Stimulated activated naive CD8-positive, alpha-beta T cell treated with anti-CD3 and anti-CD28 coated beads, Interleukin-15, Interleukin-2, amounts not matched to agents 100 ng/mL and 50 ng/mL, for 24 hours (primary cell): ENCODE measurements at regions not wholly inside any gene's neighbourhood (a gene's known extent, or its start where the extent isn't known, plus 50 kb on each side); places are given as distances from the start of the nearest gene placed in this dataset.

Experiments
- H3K27ac Mint-ChIP-seq: one replicate; pipeline ENCODE4 v1.8.0; 2021; ENCODE audit warnings: mild to moderate bottlenecking, mixed read lengths
- H3K27me3 Mint-ChIP-seq: one replicate; pipeline ENCODE4 v1.8.0; 2021; ENCODE audit warnings: mixed read lengths
- H3K36me3 Mint-ChIP-seq: one replicate; pipeline ENCODE4 v1.8.0; 2021; ENCODE audit warnings: low read depth, mixed read lengths
- H3K4me1 Mint-ChIP-seq: one replicate; pipeline ENCODE4 v1.8.0; 2021; ENCODE audit warnings: low read depth, mixed read lengths
- H3K4me3 Mint-ChIP-seq: one replicate; pipeline ENCODE4 v1.8.0; 2021; ENCODE audit warnings: mild to moderate bottlenecking, mixed read lengths
- H3K9me3 Mint-ChIP-seq: one replicate; pipeline ENCODE4 v1.8.0; 2021; ENCODE audit warnings: mixed read lengths

DNA sequence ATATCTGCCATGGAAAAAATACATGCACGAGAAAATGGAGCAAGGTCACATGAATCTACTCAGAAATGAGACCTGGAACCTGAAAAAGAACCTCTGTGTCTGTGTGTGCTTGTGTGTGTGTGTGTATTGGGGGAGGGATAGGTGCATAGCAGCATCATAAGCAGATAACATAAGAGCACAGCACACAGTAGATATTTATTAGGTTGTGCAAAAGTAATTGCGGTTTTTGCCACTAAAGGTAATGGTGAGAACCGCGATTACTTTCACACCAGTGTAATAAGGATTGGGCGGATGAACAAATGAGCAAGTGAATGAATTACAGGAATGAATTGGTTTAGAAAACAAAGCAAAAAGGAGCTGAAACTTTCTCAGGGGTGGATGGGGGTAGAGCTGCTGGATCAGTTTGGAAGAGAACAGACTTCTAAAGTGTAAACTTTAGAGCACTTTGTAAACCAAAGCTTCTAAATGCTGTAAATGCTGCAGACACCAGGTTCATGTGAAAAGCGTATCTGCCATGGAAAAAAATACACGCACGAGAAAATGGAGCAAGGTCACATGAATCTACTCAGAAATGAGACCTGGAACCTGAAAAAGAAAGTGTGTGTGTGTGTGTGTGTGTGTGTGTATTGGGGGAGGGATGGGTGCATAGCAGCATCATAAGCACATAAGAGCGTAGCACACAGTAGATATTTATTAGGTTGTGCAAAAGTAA is 156.9 kb downstream of the TOMM20 start:
- peaks cover 77% of the 10 kb centered on the region for H3K4me1 Mint-ChIP-seq
- H3K36me3 Mint-ChIP-seq = no peaks in the 10 kb centered on the region
- peak overlapping the region; percentile 22 for H3K4me3 Mint-ChIP-seq
- H3K27ac Mint-ChIP-seq = peak overlapping the region; percentile 67
- no peaks in the 10 kb centered on the region for H3K27me3 Mint-ChIP-seq
- H3K9me3 Mint-ChIP-seq = no peaks in the 10 kb centered on the region

DNA sequence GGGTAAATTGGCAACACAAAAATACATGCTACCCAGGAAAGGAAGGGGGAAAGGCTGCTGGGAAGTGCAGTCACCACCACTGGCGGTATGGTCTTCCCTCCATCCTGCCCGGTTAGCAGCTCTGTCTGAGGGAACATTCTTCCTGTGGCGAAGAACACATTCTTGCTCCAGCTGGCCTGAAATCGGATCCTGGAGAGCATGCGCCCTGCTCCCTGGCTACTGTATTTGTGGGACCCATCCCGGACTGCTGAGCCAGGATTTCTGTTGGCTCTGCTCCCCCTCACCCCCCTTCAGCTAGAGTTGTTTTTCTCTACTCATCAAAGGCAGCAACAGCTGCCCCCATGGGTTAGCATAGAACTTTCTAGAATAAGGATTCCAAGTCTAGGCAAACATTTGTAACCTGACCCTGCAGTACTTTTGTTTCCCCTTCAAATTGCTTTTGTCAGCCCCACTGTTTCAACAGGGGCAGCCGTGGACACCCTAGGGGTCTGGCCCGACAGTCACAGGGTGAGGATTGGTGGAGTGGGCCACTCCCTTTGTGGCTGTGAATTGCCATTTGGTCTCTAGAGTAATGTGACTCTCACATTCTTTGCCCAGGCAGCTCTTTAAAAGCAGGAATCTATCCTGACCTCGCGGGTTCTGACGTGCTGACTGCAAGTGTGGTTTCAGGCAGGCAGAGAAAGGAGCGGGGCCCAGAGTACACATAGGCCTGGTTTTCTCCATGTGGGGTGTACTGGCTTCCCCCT is 157.7 kb downstream of the TOMM20 start:
- no peak overlapping the region for H3K4me3 Mint-ChIP-seq
- peaks cover 70% of the 10 kb centered on the region for H3K4me1 Mint-ChIP-seq
- H3K27me3 Mint-ChIP-seq = no peaks in the 10 kb centered on the region
- H3K9me3 Mint-ChIP-seq = no peaks in the 10 kb centered on the region
- H3K36me3 Mint-ChIP-seq = no peaks in the 10 kb centered on the region
- peak overlapping the region; percentile 67 for H3K27ac Mint-ChIP-seq

DNA sequence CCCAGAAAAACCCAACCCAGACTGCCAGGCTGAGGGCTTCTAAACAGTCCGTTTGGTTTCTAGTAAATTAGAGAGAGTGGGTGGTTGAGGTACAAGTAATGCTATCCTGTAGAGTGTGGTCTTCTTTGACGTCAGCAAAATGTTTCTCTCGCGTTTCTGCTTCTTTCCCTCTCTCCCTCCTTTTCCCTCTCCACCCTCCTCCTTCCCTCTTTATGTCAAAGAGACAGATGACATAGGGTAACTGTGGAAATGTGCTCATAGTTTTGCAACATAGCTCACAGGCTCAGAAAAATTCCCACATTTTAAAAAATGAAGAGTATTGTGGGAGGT is 158.3 kb downstream of the TOMM20 start:
- Mint-ChIP-seq H3K27me3 (no peaks in the 10 kb centered on the region), H3K9me3 (no peaks in the 10 kb centered on the region), H3K4me3 (no peak overlapping the region), H3K36me3 (peaks cover under 1% of the 10 kb centered on the region), H3K27ac (peak overlapping the region; percentile 67), H3K4me1 (peaks cover 68% of the 10 kb centered on the region)

GRCh38 chr1:234969581-234970400 is 158.8 kb downstream of the TOMM20 start:
- Mint-ChIP-seq H3K9me3 (no peaks in the 10 kb centered on the region), H3K4me1 (peaks cover 68% of the 10 kb centered on the region), H3K4me3 (no peak overlapping the region), H3K27me3 (no peaks in the 10 kb centered on the region), H3K27ac (peak overlapping the region; percentile 13), H3K36me3 (peaks cover 4% of the 10 kb centered on the region)

DNA sequence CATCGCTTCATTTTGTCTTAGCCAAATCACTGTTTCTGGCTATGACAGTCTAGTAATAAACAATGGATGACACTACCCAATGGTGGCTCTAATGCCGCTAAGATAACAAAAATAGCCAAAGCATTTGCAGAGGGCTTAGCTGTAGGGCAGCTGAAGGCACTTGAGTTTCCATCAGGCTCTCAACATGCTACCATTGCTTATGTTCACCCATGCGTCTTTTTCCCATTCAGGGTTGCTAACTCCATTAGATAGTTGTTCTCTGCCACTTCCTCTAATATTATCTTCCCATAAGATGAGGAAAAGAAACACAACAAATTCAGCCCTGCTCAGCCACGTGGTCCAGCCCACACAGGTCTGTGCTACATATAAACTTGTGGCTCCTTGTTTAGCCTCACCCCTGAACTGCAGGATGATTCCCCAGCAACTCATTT is 159.6 kb downstream of the TOMM20 start:
- H3K27ac Mint-ChIP-seq = peak overlapping the region; percentile 5
- no peaks in the 10 kb centered on the region for H3K27me3 Mint-ChIP-seq
- H3K4me1 Mint-ChIP-seq = peaks cover 68% of the 10 kb centered on the region
- H3K36me3 Mint-ChIP-seq = peaks cover 4% of the 10 kb centered on the region
- no peak overlapping the region for H3K4me3 Mint-ChIP-seq
- H3K9me3 Mint-ChIP-seq = no peaks in the 10 kb centered on the region

GRCh38 chr1:234968451-234968850 is 160.2 kb downstream of the TOMM20 start:
- Mint-ChIP-seq H3K27ac (no peak overlapping the region), H3K4me1 (peaks cover 70% of the 10 kb centered on the region), H3K9me3 (no peaks in the 10 kb centered on the region), H3K36me3 (peaks cover 4% of the 10 kb centered on the region), H3K4me3 (no peak overlapping the region), H3K27me3 (no peaks in the 10 kb centered on the region)

GRCh38 chr1:234967121-234967520 is 161.5 kb downstream of the TOMM20 start:
- peaks cover 4% of the 10 kb centered on the region for H3K36me3 Mint-ChIP-seq
- no peaks in the 10 kb centered on the region for H3K9me3 Mint-ChIP-seq
- H3K27ac Mint-ChIP-seq = no peak overlapping the region
- peaks cover 70% of the 10 kb centered on the region for H3K4me1 Mint-ChIP-seq
- H3K27me3 Mint-ChIP-seq = no peaks in the 10 kb centered on the region
- no peak overlapping the region for H3K4me3 Mint-ChIP-seq

DNA sequence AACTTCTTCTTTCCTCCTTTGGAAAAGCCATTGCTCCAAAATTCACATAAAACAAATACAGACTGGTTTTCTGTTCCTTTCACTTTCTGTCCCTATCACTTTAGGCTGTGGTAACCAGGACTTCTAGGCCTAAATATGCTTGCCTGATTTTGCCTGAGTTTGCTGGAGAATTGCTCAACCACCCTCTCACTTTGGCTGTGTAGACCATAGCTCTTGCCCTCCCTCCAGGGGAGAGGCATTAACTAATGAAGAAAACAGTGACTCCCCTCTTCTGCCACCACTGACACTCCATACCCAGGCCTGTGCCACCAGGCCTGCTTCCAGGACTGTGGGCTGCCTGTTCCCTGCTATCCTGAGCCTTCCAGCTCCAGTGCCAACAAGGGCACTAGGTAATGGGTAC is 163.5 kb downstream of the TOMM20 start:
- Mint-ChIP-seq H3K4me3 (peak overlapping the region; percentile 0), H3K36me3 (peaks cover 4% of the 10 kb centered on the region), H3K27ac (peak overlapping the region; percentile 95), H3K27me3 (no peaks in the 10 kb centered on the region), H3K9me3 (no peaks in the 10 kb centered on the region), H3K4me1 (peaks cover 69% of the 10 kb centered on the region)

DNA sequence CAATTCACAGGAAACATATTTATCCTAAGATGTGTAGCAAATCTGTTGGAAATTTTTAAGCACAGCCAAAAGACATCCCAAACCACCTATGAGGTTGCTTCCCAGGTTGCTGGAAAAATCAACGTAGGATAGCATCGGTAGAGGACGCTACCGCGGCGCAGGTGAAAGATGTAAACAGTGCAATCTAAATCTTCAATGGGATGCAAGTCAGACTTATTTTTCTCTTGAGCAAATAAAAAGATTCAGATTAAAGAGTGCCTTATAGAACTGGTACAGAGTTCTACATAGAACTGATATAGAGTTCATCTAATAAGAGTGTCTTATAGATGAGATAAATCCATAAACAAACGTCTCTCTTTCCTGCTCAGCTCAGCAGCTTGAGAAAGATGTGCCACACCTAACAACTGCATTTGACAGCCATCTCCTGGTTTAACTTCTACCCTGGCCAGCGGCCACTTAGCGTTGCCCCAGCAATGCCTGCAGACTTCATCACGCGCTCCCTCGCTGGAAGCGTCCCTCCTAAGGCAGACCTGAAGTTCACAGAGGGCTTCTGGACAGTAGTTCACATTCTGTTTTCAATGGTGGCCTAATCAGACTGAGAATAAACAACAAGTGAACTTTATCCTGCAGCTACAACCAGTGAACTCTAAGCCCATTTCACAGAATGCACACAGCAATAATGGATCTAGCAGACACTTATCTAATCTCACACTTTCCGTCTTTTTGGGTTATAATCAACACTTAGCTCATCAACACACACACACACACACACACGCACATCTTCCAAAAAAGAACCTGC is 164.5 kb downstream of the TOMM20 start:
- H3K4me1 Mint-ChIP-seq = peaks cover 70% of the 10 kb centered on the region
- no peak overlapping the region for H3K4me3 Mint-ChIP-seq
- H3K27ac Mint-ChIP-seq = peak overlapping the region; percentile 95
- no peaks in the 10 kb centered on the region for H3K27me3 Mint-ChIP-seq
- no peaks in the 10 kb centered on the region for H3K9me3 Mint-ChIP-seq
- H3K36me3 Mint-ChIP-seq = peaks cover 4% of the 10 kb centered on the region

DNA sequence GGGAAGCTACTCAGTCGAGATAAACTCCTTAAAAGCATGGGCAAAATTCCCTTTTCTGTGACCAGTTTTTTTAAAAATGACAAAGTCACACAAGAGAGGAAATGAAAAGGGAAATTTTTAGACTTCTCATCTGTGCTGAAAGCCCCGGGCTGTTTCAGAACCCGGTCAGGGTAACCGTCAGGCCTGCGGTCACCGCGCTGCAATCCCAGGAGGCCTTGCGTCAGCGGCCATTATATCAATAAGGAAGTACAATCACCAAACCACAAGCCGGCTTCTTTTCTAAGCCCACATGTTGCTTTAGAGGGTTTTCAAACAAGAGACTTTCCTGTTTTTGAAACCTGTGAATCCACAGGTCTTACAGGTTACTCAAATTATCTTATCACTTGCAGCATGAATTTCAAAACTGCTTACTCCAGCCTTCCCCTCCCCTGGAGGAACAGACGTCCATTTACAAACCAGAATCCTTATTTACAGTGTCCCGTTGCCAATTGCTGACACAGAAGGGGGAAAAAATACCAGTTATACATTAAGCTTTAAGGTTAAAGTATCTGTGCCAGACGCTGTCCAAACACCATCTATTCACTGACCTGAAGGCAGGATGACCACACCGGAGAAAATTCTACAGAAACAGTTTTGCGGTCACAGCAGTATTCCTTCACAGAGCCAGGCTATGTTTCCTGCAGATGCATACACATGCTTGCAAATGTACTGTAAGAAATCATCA is 165.3 kb downstream of the TOMM20 start:
- H3K27ac Mint-ChIP-seq = peak overlapping the region; percentile 95
- peak overlapping the region; percentile 83 for H3K4me3 Mint-ChIP-seq
- H3K36me3 Mint-ChIP-seq = peaks cover 4% of the 10 kb centered on the region
- no peaks in the 10 kb centered on the region for H3K9me3 Mint-ChIP-seq
- peaks cover 71% of the 10 kb centered on the region for H3K4me1 Mint-ChIP-seq
- H3K27me3 Mint-ChIP-seq = no peaks in the 10 kb centered on the region

DNA sequence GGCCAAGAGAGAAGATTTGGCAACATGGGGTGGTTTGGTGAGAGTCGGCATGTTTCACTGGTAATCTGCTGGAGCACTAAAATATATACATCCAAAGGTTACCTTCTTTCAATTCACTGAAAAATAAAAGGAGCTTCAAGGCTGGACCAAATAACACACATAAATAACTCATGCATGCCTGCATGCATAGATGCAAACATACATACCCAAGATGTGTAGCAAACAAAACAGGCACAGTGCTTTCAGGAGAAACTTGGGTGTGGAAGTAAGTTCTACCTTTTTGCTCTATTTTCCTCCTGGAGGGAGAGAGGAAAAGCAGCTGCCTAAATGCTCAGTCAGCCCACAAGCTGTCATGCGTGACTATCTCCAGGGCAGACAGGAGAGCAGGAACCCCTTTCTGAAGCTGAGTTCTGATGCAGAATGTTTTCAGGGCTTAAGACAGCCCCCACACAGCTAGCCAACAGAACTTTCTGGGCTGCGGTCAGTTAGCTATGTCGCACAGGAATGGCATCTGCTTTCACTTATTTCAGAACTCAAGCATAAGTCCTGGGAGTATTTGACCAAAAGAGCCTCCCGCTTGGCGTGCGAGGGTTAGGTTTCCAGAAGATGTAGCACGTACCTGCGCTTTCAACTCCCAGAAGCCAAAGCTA is 166.2 kb downstream of the TOMM20 start:
- Mint-ChIP-seq H3K4me1 (peaks cover 79% of the 10 kb centered on the region), H3K9me3 (no peaks in the 10 kb centered on the region), H3K27ac (peak overlapping the region; percentile 95), H3K4me3 (peak overlapping the region; percentile 83), H3K36me3 (peaks cover 4% of the 10 kb centered on the region), H3K27me3 (no peaks in the 10 kb centered on the region)

GRCh38 chr1:234961456-234962339 is 166.9 kb downstream of the TOMM20 start:
- H3K4me1 Mint-ChIP-seq = peaks cover 87% of the 10 kb centered on the region
- peak overlapping the region; percentile 83 for H3K4me3 Mint-ChIP-seq
- H3K27ac Mint-ChIP-seq = peak overlapping the region; percentile 95
- H3K36me3 Mint-ChIP-seq = peaks cover 4% of the 10 kb centered on the region
- no peaks in the 10 kb centered on the region for H3K9me3 Mint-ChIP-seq
- no peaks in the 10 kb centered on the region for H3K27me3 Mint-ChIP-seq
